ENCODE measurements at regions not wholly inside any gene's neighbourhood (a gene's known extent, or its start where the extent isn't known, plus 50 kb on each side); places are given as distances from the start of the nearest gene placed in this dataset.

- ATAC-seq (ENCODE audit: insufficient number of reproducible peaks, low FRiP score, low read depth) = no peak
- H3K27me3 ChIP-seq (replicated peaks; ENCODE audit: insufficient read depth) = no peaks in the 10 kb centered on the region
- no peaks in the 10 kb centered on the region for H3K9me3 ChIP-seq
- no peak for DNase-seq (ENCODE audit: low spot score)
- no peak overlapping the region for H3K27ac ChIP-seq
- no peak for TF ChIP-seq CTCF (IDR thresholded peaks at IDR 0.05)
- H3K4me3 ChIP-seq = no peak overlapping the region
- no peaks in the 10 kb centered on the region for H3K4me1 ChIP-seq (ENCODE audit: control insufficient read depth in 1 of 2, low read depth in 2 of 2)
- H3K36me3 ChIP-seq = no peaks in the 10 kb centered on the region
Observed at GRCh38 chr2:104685591-104685990, 168.3 kb upstream of the POU3F3 start.

- no peak overlapping the region for H3K27ac ChIP-seq
- H3K36me3 ChIP-seq = no peaks in the 10 kb centered on the region
- no peak for DNase-seq (ENCODE audit: low spot score)
- no peaks in the 10 kb centered on the region for H3K9me3 ChIP-seq
- no peak overlapping the region for H3K4me3 ChIP-seq
- TF ChIP-seq CTCF (IDR thresholded peaks at IDR 0.05) = no peak
- no peaks in the 10 kb centered on the region for H3K4me1 ChIP-seq (ENCODE audit: control insufficient read depth in 1 of 2, low read depth in 2 of 2)
- no peaks in the 10 kb centered on the region for H3K27me3 ChIP-seq (replicated peaks; ENCODE audit: insufficient read depth)
- ATAC-seq (ENCODE audit: insufficient number of reproducible peaks, low FRiP score, low read depth) = no peak
Observed at GRCh38 chr2:104687147-104687546, 166.8 kb upstream of the POU3F3 start.

- ATAC-seq (ENCODE audit: insufficient number of reproducible peaks, low FRiP score, low read depth) = no peak
- H3K4me3 ChIP-seq = no peak overlapping the region
- H3K4me1 ChIP-seq (ENCODE audit: control insufficient read depth in 1 of 2, low read depth in 2 of 2) = no peaks in the 10 kb centered on the region
- no peaks in the 10 kb centered on the region for H3K36me3 ChIP-seq
- no peaks in the 10 kb centered on the region for H3K27me3 ChIP-seq (replicated peaks; ENCODE audit: insufficient read depth)
- no peak for DNase-seq (ENCODE audit: low spot score)
- no peak for TF ChIP-seq CTCF (IDR thresholded peaks at IDR 0.05)
- no peak overlapping the region for H3K27ac ChIP-seq
- H3K9me3 ChIP-seq = no peaks in the 10 kb centered on the region
Observed at GRCh38 chr2:104690255-104690984, 163.5 kb upstream of the POU3F3 start.

GRCh38 chr2:104698276-104698675, 155.6 kb upstream of the POU3F3 start:
- no peaks in the 10 kb centered on the region for H3K9me3 ChIP-seq
- H3K36me3 ChIP-seq = no peaks in the 10 kb centered on the region
- no peak overlapping the region for H3K4me3 ChIP-seq
- TF ChIP-seq CTCF (IDR thresholded peaks at IDR 0.05) = no peak
- H3K4me1 ChIP-seq (ENCODE audit: control insufficient read depth in 1 of 2, low read depth in 2 of 2) = no peaks in the 10 kb centered on the region
- no peak for ATAC-seq (ENCODE audit: insufficient number of reproducible peaks, low FRiP score, low read depth)
- DNase-seq (ENCODE audit: low spot score) = no peak
- no peaks in the 10 kb centered on the region for H3K27me3 ChIP-seq (replicated peaks; ENCODE audit: insufficient read depth)
- H3K27ac ChIP-seq = no peak overlapping the region

- Histone ChIP-seq H3K9me3 (no peaks in the 10 kb centered on the region), H3K27me3 (replicated peaks; ENCODE audit: insufficient read depth) (no peaks in the 10 kb centered on the region), H3K4me1 (ENCODE audit: control insufficient read depth in 1 of 2, low read depth in 2 of 2) (no peaks in the 10 kb centered on the region), H3K27ac (no peak overlapping the region), H3K4me3 (no peak overlapping the region), H3K36me3 (no peaks in the 10 kb centered on the region)
- ATAC-seq (ENCODE audit: insufficient number of reproducible peaks, low FRiP score, low read depth) (no peak), DNase-seq (ENCODE audit: low spot score) (no peak)
- TF ChIP-seq CTCF (IDR thresholded peaks at IDR 0.05) = no peak
Observed at GRCh38 chr2:104701411-104701911, 152.5 kb upstream of the POU3F3 start.

Data from thoracic aorta (tissue), 2 donors.